Lung (tissue), 11 donors: ENCODE measurements at regions not wholly inside any gene's neighbourhood (a gene's known extent, or its start where the extent isn't known, plus 50 kb on each side); places are given as distances from the start of the nearest gene placed in this dataset.
A peak's percentile ranks its signal among the peaks of the same experiment; 100 is the strongest.

Experiments used
- ATAC-seq: fragments of 200-7000 bp; cut with Tn5 transposase; one replicate; pipeline ENCODE4 v1.9.1; 2020; ENCODE audit warnings: moderate number of reproducible peaks; ENCODE audit not compliant: insufficient read depth, low FRiP score
- DNase-seq, 3 donors: peaks; one replicate each; pipeline ENCODE4 v3.0.0-alpha.2; 2013 to 2017
- H3K27ac ChIP-seq, 2 donors: one replicate each; pipeline ENCODE4 v1.5.1; 2013; ENCODE audit warnings: mild to moderate bottlenecking in 2 of 2, moderate library complexity in 2 of 2, control low read depth in 1 of 2, inconsistent platforms in 1 of 2, low read depth in 1 of 2, low read length in 1 of 2
- H3K27me3 ChIP-seq, 3 donors: one replicate each; pipeline ENCODE4 v1.5.1; 2013; ENCODE audit warnings: low read length in 2 of 3; ENCODE audit not compliant: control insufficient read depth in 3 of 3, insufficient read depth in 3 of 3
- H3K36me3 ChIP-seq, 4 donors: one replicate each; pipeline ENCODE4 v1.5.1; 2013; ENCODE audit warnings: low read length in 4 of 4, mild to moderate bottlenecking in 1 of 4, moderate library complexity in 1 of 4; ENCODE audit not compliant: control insufficient read depth in 4 of 4, insufficient read depth in 4 of 4
- H3K4me1 ChIP-seq, 5 donors: one replicate each; pipeline ENCODE4 v1.5.1; 2013; ENCODE audit warnings: low read length in 5 of 5, mild to moderate bottlenecking in 2 of 5, moderate library complexity in 1 of 5; ENCODE audit not compliant: control insufficient read depth in 5 of 5, insufficient read depth in 5 of 5
- H3K4me3 ChIP-seq: one replicate; pipeline ENCODE4 v1.5.1; 2013; ENCODE audit warnings: mild to moderate bottlenecking, control low read depth, moderate library complexity
- H3K9ac ChIP-seq, 2 donors: one replicate each; pipeline ENCODE4 v1.5.1; 2013; ENCODE audit warnings: low read length in 2 of 2, control low read depth in 1 of 2; ENCODE audit not compliant: insufficient read depth in 1 of 2
- H3K9me3 ChIP-seq, 4 donors: one replicate each; pipeline ENCODE4 v1.5.1; 2013; ENCODE audit warnings: low read length in 3 of 4, mild to moderate bottlenecking in 1 of 4, moderate library complexity in 1 of 4; ENCODE audit not compliant: control insufficient read depth in 4 of 4, insufficient read depth in 3 of 4
- WGBS, 2 donors: extraction: QIAGEN DNeasy Blood & Tissue Kit; methylation state at CpG; one replicate each; pipeline ENCODE4 v1.1.7; 2013; 5-methylcytosine and 5-hydroxymethylcytosine counted together
- TF ChIP-seq, protein P1 (sequence below): IDR thresholded peaks from 2 replicates; pipeline ENCODE4 v1.5.1; 2012; ENCODE audit warnings: mild to moderate bottlenecking; ENCODE audit errors: control extremely low read depth, extremely low read depth
- donor health status: control.
- donor health status: control.
- donor health status: Bipolar disorder and iron deficiency.
- donor health status: healthy.
- donor health status: DM: yes; HTN: yes; CAD: no.

DNA sequence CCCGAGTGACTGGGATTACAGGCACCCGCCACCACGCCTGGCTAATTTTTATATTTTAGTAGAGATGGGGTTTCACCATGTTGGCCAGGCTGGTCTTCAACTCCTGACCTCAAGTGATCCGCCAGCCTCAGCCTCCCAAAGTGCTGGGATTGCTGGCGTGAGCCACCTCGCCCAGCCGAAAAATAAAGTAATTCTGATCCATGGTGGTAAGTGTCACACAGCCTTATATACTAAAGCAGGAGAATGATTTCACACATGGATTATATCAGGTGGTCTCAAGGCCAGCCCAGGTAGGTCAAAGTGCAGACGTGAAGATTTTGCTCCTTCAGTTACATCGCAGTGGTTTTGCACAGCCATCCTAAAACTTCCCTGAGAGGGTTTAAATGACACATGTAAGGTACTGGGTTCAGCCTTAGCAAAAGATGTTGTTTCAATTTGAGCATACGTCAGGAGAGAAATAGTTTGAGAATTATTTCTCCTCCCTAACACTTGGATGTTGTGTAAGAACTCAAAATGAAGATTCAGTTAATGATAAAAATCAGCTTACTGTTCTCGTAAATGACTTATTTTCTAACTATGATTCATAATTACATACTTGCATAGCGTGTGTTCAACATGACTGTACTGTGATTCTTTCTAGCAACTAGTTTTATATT, 93.0 kb upstream of the SLC39A10 start:
- no peak overlapping the region for H3K9ac ChIP-seq
- TF ChIP-seq, protein P1, sequence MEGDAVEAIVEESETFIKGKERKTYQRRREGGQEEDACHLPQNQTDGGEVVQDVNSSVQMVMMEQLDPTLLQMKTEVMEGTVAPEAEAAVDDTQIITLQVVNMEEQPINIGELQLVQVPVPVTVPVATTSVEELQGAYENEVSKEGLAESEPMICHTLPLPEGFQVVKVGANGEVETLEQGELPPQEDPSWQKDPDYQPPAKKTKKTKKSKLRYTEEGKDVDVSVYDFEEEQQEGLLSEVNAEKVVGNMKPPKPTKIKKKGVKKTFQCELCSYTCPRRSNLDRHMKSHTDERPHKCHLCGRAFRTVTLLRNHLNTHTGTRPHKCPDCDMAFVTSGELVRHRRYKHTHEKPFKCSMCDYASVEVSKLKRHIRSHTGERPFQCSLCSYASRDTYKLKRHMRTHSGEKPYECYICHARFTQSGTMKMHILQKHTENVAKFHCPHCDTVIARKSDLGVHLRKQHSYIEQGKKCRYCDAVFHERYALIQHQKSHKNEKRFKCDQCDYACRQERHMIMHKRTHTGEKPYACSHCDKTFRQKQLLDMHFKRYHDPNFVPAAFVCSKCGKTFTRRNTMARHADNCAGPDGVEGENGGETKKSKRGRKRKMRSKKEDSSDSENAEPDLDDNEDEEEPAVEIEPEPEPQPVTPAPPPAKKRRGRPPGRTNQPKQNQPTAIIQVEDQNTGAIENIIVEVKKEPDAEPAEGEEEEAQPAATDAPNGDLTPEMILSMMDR, result no peak
- no peak for DNase-seq
- no peak overlapping the region for H3K4me3 ChIP-seq
- no peaks in the 10 kb centered on the region for H3K27me3 ChIP-seq
- H3K4me1 ChIP-seq, result peaks cover 0 to 28% (median 8%) of the 10 kb centered on the region in 5 donors
- no peak for ATAC-seq
- peaks cover 0 to 2% (median 0%) of the 10 kb centered on the region in 4 donors for H3K9me3 ChIP-seq
- WGBS, 2 donors, result 84 to 87% methylated on average over 12 of the region's 12 CpGs
- H3K27ac ChIP-seq, result no peak overlapping the region
- H3K36me3 ChIP-seq, result no peaks in the 10 kb centered on the region

DNA sequence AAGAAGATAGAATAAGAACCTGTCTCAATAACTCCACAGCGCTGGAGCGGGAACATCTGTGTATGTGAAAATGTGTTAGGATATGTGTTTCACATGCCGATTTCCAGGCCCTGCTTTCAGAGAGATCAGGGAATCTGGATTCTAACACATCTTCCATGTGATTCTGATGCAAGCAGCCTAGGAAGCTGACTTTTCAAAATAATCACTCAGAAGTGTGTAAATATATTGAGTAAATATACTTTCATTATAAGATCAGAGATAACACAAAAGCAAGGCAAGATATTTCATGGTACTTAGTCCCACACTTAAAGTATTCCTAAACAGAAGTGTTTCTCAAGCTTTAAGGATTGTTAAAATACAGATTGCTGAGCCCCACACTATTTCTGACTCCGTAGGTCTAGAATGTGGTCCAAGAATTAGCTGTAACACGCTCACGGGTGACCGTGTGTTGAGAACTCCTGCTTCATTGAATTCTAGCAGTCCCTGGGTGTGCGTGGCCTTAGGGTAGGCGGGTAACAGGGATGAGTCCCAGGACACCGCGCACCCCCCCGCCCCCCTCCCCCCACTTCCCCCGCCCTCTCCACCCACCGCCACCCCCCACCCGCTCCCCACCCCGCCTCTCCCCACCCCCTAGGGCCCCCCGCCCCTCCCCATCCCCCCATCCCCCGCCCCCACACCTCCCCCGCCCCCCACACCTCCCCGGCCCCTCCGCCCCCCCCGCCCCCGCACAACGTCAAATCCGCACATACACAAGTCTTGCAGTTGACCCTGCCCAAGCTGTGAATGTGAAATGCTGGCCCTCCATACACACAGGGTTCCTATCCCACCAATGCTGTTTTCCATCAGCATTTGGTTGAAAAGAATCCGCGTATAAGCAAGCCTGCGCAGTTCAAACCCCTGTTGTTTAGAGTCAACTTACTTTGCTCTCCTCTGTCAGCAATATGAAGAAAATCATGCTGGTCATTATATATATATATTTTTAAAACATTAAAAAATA, 94.2 kb upstream of the SLC39A10 start:
- DNase-seq (peak; percentile 26 to 70 (median 47)), ATAC-seq (peak; percentile 27)
- H3K9ac ChIP-seq, result peak overlapping the region in 1 of 2 donors; percentile 9
- H3K27me3 ChIP-seq, result no peaks in the 10 kb centered on the region
- no peaks in the 10 kb centered on the region for H3K36me3 ChIP-seq
- H3K4me1 ChIP-seq, result peaks cover 0 to 28% (median 8%) of the 10 kb centered on the region in 5 donors
- TF ChIP-seq, protein P1, result no peak
- no peak overlapping the region for H3K27ac ChIP-seq
- peaks cover 0 to 2% (median 0%) of the 10 kb centered on the region in 4 donors for H3K9me3 ChIP-seq
- WGBS, 2 donors, result 53 to 74% methylated on average over 20 to 23 of the region's 28 CpGs
- H3K4me3 ChIP-seq, result no peak overlapping the region

DNA sequence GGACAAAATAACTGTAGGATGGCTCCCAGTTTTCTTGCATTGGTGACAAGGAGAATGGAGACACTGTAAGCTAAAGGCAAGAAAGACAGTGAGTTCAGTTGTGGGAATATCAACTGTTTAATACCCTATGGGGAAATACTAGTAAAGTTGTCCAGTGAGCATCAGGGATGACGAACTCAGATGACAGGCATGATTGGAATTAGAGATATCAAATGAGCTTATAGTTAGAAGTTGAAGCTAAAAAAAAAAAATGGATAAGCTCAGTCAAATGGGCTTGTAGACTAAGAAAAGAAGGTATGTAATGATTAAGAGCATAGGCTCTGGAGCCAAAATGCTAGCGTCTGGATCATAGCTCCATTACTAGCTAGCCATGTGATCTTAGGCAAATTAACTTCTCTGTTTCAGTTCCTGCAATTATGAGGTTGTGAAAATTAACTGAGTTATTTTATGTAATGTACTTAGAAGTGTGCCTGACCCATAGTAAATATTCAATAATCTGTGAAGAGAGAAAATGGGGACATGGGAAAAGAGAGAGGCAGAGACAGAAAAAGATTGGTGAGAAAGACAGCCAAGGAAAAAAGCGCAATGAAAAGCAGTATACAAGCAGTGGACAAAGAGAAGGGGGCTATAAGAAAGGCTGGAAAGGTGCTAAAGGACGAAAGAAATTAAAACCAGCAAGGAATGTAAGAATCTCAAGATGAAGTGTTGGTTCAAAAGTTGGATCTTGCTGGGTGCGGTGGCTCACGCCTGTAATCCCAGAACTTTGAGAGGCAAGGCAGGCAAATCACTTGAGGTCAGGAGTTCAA, 95.7 kb upstream of the SLC39A10 start:
- TF ChIP-seq, protein P1, result no peak
- Histone ChIP-seq H3K27me3 (no peaks in the 10 kb centered on the region), H3K27ac (peak overlapping the region in 1 of 2 donors; percentile 33), H3K4me3 (no peak overlapping the region), H3K9ac (no peak overlapping the region), H3K9me3 (peaks cover 0 to 2% (median 0%) of the 10 kb centered on the region in 4 donors), H3K4me1 (peaks cover 0 to 25% (median 8%) of the 10 kb centered on the region in 5 donors), H3K36me3 (no peaks in the 10 kb centered on the region)
- DNase-seq (no peak), ATAC-seq (no peak)
- 76 to 78% methylated on average over 6 of the region's 6 CpGs for WGBS, 2 donors
